NCI-H2171 (cell line): ENCODE measurements at regions not wholly inside any gene's neighbourhood (a gene's known extent, or its start where the extent isn't known, plus 50 kb on each side); places are given as distances from the start of the nearest gene placed in this dataset.

Source experiments
- DNase-seq: peaks from one replicate; lab custom pipeline; 2025; lab: John Stamatoyannopoulos, UW

DNA sequence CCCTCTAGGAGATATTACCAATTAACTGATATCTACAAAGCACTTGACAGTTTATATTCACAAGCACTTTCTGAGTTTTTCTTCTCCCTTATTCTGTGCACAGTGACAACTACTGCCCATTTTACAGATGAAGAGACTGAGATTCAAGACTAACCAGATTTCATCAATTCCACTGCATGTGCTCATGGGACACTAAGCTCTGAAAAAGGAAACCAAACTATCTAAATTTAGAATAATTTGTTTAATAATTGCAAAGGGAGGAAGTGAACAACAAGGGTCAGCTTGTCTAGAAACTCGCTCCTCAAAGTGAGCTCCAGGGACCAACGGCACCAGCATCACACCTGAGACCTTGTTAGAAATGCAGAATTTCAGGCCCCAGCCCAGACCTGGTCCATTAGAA is 50.8 kb upstream of the MYLIP start:
- DNase-seq = no peak

DNA sequence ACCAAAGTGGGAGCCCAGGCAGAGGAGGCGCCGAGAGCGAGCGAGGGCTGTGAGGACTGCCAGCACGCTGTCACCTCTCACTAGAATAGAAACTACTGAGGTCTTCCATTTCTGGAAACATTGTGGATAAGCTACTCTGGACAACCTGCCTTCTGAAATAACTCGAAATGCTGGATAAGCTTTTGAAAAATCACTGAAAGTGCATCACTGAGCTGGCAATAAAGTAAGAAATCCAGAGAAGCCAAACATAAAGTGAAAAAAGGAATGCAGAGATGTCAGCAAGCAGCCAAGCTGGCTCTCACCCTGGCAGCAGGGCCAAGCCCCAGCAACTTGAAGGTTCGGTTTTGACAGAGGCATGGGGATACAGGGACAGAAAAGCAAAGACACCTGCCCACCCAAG is 59.2 kb upstream of the MYLIP start:
- no peak for DNase-seq

DNA sequence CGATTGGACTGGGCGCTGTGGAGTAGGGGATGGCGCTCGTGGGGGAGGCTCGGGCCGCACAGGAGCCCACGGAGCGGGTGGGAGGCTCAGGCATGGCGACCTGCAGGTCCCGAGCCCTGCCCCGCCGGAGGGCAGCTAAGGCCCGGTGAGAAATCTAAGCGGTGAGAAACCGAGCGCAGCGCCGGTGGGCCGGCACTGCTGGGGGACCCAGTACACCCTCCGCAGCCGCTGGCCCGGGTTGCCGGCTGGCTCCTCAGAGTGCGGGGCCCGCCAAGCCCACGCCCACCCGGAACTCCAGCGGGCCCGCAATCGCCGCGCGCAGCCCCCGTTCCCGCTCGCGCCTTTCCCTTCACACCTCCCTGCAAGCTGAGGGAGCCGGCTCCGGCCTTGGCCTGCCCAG is 59.7 kb upstream of the MYLIP start:
- DNase-seq = no peak

DNA sequence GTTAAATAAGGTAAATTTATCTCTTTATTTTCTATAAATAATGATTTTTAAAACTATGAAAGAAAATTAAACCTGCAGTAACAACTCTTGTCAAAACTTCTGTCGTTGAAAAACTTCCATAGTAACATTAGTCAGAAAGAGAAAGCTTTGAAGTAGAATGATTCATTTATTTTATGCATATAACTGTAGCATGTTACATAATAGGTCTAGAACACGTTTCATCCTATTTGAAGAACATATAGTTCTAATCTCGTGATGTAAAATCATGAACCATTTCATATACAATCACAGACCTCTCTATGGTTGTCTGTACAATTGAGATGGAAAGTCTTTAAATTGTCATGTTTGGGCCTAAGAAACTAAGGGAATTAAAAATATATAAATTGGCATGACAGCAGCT is 61.3 kb upstream of the MYLIP start:
- DNase-seq = no peak

DNA sequence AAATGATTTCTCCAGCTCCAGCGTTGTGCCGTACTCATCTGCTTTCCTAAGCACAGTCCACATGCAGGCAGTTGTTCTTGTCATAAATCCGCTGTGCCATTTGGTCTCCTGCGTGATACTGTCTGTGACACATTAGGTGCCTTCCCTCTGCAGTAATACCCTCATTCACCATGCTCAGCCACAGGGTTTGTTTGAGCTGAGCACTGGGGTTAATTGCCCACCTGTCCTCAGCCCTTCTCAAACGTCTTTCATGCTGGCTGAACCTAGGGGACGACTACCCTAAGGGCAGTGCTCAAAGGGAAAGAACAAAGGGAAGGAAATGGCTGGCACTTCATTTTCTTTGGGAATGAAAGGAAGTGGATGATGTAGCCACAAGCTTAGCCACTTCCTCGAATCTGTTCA is 64.2 kb upstream of the MYLIP start:
- DNase-seq = no peak

DNA sequence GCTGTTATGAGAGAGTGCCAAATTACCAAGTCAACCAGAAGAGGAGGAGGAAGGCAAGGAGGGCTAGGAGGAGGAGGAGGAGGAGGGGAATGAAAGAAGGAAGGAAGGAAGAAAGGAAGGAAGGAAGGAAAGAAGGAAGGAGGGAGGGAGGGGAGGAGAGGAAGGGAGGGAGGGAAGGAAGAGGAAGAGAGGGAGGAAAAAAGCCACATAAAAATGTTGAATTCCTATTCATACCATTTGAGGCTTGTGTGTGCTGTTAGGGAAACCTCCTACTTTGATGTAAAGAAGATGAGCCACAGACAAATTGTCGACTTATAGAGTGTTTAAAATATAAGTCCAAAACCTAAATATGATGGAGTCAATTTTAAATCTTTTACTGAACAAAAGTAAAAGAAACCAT is 65.3 kb upstream of the MYLIP start:
- DNase-seq = no peak

DNA sequence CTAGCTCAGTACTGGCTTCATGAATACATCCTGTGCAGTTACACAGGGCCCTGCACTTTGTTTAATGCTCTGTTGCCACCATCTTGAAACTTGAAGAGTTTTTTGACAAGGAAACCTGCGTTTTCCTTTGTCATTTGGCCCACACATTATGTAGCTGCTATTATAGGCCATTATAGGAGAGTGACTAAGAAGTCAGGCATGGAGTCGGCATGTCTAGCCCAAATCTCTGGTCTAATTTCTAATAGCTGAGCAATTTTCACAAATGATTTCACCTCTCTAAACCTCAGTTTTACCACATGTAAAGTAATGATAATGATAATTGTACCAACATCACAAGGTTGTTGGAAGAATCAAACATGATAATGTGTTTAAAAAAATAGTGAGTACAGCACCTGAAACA is 67.1 kb upstream of the MYLIP start:
- DNase-seq = no peak

DNA sequence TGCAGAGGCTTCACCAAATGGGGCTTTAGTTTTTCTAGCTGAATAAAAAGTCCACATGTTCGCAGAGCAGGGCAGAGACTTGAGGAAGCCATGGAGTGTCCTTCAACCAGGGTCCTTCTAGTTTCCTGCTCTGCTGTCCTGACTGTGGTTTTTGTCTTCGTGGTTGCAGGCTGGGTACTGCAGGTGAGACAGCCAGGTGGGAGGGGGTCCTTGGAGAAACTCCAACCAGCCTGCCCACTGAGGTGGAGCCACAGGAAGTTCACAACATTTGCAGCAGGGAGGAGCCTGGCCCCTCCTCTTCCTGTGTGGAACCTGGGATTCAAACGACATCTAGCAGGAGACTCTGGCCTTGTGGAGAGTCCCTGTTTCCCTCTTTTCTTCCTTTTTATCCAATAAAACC is 68.8 kb upstream of the MYLIP start:
- DNase-seq = no peak

DNA sequence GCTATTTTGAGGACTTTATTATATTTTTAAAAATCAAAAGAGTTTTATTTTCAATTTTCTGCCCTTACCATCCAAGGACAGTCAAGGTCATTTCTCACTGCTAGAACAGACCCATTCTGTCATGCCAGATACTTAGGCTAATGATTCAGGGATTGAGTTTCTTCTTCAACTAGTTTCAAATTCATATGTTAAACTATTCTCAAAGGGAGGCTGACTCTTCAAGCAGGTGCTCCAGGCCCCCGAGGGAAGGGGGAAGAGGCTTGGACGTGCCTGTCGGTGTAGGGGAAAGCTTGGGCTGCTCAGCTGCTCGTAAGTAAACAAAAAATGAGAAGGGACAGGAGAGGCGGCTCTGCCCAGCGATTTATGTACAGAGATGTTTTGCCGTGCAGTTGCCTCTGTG is 69.4 kb upstream of the MYLIP start:
- DNase-seq = peak; percentile 53

DNA sequence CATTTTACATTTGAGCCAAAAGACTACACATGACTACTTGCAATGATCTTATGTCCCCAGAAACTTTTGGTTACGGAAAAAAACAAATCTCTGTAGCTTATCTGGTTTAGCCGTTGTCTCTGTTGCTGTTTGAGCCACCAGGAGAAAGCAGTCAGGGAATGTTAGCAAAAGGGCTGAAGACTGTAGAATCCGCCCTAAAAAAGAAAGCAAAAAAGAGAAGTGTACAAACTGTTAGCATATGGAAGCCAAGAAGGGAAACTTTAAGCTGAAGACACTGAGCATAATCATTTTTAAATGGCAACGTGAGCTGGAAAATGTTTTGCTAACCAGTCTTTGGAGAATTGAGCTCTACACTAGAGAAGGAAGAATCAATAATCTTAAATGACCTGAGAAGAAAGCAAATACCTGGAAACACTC is 69.9 kb upstream of the MYLIP start:
- no peak for DNase-seq

DNA sequence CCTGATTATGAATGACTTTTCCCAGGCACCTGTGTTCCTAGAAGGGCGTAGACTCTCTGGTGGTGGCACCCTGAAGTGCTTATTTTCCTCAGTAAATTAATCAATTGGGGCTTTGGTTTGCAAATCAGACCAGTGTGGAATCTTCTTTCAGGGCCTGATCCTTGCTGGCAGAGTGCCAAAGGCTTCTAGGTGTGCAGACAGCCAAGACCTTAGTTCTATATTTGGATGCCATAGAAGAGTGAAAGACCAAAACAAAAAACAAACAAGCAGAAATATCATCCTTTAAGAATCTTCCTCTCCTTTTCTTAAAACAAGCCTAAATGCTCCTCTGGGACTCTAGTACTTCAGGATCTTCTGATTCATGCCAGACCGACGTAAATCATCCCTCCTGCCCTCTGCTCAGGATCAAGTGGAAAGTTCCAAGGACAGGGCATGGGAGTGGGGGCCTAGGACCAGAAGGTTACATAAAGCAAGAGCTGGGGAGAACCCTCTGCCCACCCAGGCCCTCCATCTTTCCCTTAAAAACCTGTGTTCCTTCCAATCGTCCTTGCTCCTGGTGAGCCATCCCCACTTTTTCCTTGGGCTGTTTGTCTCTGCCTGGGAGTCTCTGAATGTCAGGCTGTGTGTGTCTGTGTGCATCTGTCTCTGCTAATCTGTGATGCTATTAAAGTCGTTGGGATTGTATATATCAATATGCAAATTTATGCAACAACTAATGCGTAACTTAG is 70.5 kb upstream of the MYLIP start:
- DNase-seq = no peak

DNA sequence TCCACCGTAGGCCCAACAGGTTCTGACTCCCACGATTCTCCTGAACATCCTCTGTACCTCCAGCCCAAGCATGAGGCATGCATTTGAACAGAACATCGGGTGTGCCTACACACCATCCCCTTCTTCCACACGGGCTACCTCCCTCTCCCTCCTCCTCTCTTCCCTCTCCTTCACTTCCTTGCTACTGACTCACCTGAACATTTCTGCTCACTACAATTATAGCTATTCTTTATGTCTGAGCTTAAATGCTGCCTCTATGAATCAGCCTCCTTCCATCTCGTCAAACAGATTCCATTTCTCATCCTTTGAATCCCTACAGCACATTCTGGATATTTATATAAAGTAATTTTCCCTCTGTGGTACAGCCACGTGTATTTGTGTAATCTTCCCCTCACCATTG is 71.4 kb upstream of the MYLIP start:
- DNase-seq = no peak

DNA sequence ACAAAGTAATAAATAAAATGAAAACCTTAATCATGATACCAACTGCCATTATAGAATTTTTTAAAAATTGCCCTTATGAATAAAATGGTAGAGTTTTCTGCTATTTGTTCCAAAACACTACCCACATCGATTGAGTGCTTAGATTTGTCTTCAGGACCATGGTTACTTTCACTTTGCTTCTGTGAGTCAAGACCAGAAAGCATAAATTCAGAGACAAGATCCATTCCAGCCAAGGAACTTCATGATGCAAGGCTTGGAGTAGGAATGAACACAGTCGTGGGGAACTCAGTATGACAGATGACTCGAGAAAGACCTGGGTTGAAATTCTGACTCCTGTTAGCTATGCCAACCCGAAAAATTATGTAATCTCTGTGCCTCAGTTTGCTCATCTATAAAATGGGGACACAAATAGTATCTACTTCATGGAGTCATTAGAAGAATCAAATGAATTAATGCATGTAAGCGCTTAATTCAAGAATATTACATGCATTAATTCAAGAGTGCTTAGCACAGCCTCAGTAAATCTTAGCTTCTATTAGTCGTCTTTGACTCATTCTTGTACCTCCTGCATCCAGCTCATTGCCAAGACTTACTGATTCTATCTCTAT is 72.5 kb upstream of the MYLIP start:
- no peak for DNase-seq

DNA sequence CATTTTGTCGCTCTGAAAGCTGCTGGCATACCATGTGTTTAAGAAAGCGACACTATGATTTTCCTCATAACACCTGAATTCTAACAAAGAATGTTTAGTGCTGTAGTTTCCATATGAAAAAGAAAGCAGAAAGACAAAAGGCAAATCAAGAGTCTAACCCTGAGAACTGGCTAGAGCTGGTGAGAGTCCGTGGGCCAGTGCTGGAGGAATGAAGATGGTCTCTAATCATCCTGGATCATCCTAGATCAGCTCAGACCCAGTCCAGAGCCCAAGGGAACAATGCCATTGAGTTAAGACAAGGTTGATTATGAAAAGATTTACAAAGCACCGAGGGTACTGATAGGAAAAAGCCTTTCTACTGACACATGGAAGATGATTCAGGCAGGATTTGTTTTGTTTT is 73.0 kb upstream of the MYLIP start:
- DNase-seq = no peak

DNA sequence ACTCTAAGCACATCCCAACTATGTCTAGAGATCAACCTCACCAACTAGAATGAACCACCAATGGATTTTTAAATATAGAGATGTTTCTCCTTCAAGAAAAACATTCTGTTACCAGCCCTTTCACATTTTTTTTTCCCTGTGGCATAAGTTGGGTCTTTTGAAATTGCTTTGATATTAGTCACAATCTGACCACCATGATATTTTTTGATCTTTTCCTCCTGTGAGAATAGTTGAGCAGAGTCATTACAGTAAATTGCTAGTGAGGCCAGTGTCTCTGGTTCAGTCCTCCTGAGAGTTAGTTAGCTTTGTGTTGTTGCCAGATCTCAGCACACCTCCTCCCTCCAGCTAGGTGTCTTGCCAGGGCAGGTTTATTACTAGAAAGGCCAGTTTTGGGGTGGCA is 79.7 kb upstream of the MYLIP start:
- DNase-seq = no peak

DNA sequence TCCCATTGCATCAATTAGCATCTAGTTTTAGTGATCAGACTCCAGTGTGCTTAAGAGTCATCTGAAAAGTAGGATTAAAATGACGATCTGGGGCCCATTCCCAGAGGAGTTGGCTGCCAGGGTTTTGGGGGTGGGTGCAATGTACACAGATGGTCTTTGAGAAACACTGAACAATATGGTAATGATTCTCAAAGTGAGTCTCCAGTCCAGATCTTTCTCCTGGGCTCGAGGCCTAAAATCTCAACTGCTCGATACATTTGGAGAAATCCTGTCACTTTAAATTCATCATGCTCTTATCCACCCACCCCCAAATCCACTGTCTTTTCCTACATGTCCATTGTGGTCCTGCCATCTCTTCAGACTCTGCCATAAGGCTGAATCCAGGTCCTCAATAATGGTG is 80.7 kb upstream of the MYLIP start:
- DNase-seq = no peak

DNA sequence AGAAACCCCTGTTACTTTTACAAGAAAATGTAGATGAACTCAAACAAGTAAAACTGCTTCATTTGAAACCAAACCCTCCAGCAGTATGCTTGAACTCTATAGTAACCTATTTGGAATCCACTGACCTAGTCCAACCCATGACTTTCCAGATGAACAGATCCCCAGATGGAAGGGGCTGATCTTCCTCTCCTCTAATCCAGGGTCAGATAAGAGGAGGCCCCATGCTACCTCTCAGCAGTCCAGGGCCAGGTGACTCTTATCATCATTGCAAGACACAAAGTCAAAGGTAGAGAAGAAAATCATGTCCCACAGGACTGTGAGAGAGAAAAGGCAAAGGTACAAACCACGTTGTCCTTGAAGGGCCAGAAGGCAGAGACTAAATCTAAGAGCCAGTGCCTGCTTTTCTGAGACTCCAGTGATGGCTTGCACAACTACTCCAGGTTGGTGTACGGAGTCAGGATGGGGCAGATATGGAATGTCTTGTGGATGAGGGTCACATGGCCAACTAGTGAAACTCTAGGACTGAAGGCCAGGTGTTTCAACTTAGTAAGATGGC is 81.4 kb upstream of the MYLIP start:
- no peak for DNase-seq

DNA sequence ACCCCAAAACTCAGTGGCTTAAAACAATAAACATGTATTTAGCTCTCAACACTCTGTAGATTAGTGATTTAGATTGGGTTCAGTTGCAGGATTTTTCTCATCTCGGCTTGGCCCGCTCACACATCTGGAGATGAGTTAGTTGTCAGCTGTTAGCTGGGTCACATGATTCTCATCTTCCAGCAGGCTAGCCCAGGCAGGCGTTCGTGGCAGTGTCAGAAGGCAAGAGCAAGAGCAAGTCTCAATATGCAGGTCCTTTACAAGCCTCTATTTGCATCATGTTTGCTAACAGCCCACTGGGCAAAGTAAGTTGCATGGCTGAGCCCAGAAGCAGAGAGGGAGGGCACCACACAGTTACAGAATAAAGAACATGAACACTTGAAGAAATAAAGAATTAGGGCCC is 83.6 kb upstream of the MYLIP start:
- peak; percentile 68 for DNase-seq

DNA sequence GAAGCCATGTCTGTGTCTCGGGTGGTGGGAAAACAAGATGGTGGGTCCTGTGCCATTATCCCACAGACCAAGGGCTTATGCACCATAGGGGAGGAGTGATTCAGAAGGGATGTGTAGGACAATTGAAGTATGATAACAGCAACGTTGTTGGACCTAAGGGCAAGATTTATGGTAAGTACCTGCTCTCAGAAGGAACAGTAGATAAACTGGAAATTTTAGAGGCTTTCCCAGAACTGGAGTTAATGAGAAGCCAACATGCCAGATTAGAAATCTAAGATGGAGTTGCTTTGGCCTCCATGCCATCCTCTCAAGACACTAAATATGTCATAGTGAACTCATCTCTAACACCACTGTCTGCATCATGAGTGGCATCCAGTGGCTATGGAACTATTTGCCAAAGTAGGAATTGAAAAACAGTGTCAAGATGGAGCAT is 84.7 kb upstream of the MYLIP start:
- no peak for DNase-seq

DNA sequence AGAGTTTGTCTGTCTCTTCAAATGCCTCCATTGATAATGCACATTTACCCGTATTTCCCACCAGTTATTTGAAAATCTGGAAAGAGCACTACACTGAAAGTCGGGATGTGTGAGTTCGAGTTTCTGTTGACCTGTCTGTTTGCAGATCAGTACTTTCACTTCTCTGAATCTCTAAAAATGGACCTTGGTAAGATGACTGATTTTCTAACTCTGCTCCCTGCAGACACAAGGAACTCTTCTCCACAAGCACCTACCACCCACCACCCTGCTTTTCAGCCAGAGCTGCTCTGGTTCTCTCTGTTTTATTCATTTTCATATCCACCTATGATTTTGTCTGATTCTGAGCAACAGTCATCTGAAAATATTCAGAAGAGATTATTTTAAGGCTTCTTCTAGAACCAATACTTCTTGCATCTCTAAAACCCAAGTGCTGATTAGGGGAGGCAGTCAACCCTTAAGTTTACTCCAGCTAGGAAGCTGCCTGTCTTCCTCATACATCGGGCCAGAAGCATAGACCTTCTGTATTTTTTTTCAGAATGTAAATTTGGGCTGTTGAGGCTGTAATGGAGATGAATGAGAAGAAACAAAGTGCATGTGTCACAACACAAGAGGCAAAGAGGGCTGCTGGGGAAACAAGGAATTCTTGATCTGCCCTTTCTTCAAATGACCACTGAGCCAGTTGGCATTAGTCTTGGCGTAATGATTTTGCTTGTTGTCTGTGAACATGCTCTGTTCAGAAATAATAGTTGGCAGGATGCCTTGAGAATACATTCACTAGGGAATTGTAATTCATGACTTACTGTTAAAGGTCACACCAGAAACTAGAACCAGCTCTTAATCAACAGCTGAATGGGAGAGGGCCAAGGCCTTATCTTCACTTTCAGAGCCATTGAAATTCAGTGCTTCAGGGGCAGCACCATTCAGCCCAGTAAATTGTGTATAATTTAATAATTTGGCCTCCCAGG is 85.4 kb upstream of the MYLIP start:
- DNase-seq = no peak

DNA sequence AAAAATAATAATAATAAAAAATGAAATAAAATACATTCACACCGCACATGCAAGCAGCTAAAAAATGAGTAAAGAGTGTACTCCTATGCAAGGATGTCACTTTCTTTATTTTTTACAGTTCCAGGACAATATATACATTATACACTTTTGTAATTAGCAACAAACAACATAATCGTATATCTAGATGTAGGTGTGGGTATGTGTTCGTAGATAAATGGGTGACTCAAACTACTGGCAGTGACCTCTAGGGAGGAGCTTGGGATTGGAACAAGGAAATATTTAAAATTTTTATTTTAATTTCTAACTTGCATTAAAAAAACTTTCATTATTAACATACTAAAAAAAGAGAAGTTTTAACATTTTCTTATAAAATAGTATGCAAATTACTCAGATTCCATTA is 86.1 kb upstream of the MYLIP start:
- no peak for DNase-seq

DNA sequence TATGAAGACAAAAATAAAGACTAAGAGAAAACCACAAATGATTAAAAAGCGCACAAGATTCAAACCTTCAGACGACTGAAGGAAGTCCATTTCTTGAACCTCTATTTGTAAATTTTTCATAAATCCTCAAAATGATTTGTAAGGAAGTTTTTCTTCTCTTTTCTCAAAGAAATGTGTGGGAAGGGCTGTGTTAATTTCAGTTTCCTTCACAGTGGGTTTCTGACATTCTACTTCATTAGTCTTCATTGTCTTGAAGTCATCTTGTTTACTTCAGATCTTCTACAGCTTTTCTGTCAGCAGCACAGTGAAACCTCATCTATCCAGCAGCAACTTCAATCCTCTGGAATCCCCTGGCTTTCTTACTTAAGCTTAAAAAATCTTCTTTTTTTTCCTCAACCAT is 87.6 kb upstream of the MYLIP start:
- DNase-seq = no peak

DNA sequence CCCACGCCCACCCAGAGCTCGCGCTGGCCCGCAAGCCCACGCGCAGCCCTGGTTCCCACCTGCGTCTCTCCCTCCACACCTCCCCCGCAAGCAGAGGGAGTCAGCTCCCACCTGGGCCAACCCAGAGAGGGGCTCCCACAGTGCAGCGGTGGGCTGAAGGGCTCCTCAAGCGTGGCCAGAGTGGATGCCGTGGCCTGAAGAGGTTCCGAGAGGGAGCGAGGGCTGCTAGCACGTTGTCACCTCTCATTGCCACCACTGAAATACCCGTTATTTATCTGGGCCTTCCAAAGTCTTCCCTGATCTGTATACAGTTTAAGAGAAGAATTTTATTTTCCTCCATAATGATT is 88.3 kb upstream of the MYLIP start:
- no peak for DNase-seq
